ENCODE measurements at regions not wholly inside any gene's neighbourhood (a gene's known extent, or its start where the extent isn't known, plus 50 kb on each side); places are given as distances from the start of the nearest gene placed in this dataset.

DNA sequence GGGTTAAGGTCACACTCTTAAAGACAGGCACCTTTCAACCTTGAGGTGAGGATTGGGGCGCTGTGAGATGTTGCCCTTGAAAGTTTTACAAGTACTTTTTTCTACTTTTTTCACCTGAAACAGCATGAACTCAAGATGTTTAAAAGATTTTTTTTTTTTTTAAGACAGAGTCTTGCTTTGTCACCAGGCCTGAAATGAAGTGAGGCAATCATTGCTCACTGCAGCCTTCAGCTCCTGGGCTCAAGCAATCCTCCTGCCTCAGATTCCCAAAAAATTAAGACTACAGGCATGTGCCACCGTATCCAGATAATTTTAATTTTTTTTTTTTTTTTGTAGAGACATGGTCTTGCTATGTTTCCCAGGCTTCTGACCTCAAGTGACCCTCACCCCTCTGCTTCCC is 243.9 kb downstream of the DIO2 start:
- no peak for DNase-seq
- 34 to 38% methylated on average over 2 of the region's 2 CpGs for WGBS, 2 donors
- no peak for ATAC-seq
- H3K27me3 ChIP-seq: no peaks in the 10 kb centered on the region
- peak overlapping the region in 2 of 10 donors; percentile 6 to 30 for H3K27ac ChIP-seq
- no peaks in the 10 kb centered on the region for H3K36me3 ChIP-seq
- intact Hi-C loops (cut with DNase I): no loop called here
- H3K4me3 ChIP-seq: no peak overlapping the region
- TF ChIP-seq, protein P1, sequence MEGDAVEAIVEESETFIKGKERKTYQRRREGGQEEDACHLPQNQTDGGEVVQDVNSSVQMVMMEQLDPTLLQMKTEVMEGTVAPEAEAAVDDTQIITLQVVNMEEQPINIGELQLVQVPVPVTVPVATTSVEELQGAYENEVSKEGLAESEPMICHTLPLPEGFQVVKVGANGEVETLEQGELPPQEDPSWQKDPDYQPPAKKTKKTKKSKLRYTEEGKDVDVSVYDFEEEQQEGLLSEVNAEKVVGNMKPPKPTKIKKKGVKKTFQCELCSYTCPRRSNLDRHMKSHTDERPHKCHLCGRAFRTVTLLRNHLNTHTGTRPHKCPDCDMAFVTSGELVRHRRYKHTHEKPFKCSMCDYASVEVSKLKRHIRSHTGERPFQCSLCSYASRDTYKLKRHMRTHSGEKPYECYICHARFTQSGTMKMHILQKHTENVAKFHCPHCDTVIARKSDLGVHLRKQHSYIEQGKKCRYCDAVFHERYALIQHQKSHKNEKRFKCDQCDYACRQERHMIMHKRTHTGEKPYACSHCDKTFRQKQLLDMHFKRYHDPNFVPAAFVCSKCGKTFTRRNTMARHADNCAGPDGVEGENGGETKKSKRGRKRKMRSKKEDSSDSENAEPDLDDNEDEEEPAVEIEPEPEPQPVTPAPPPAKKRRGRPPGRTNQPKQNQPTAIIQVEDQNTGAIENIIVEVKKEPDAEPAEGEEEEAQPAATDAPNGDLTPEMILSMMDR (IDR thresholded peaks at IDR 0.05): no peak
- H3K9me3 ChIP-seq: peaks cover 0 to 15% (median 0%) of the 10 kb centered on the region in 11 donors
- H3K4me1 ChIP-seq: no peaks in the 10 kb centered on the region

DNA sequence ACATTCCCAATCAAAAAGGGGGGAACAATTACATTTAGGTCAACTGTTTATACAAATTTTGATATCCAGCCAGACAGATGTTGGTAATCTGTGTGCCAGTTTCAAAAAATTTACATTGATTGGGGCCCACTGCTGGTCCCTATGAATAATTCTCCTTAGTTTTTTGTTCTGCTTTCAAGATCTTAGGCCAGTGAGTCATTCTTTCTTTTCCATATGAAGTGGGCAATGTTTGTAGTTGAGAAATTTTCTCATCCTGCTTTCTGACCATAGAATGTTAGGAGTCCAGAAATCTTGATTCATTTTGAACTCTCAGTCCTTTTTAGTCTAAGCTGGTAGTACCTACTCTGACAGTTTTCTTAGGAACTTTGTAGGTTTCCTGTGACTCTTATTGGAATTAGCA is 244.3 kb downstream of the DIO2 start:
- TF ChIP-seq, protein P1 (IDR thresholded peaks at IDR 0.05): no peak
- H3K4me3 ChIP-seq: no peak overlapping the region
- DNase-seq (no peak), ATAC-seq (no peak)
- intact Hi-C loops (cut with DNase I): no loop called here
- H3K4me1 ChIP-seq: no peaks in the 10 kb centered on the region
- peaks cover 0 to 19% (median 0%) of the 10 kb centered on the region in 11 donors for H3K9me3 ChIP-seq
- H3K27ac ChIP-seq: peak overlapping the region in 1 of 10 donors; percentile 30
- H3K36me3 ChIP-seq: no peaks in the 10 kb centered on the region
- no peaks in the 10 kb centered on the region for H3K27me3 ChIP-seq

DNA sequence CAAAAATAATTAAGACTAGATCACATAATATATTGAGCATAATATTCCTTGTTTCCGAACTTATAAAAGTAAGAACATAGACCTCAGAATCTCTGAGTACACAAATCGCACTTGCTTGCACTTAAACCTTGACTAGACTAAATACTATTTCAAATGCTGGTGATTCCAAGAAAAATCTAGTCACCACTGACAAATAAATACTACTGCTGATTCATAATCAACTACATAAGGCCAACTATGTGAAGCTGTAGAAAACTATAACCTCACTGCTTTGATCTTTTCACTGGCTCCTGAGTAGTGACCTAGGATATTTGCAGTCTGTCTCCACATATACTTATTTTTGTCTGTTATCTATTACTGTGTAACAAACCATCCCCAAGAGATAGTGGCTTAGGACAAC is 245.4 kb downstream of the DIO2 start:
- Histone ChIP-seq H3K27me3 (no peaks in the 10 kb centered on the region), H3K4me1 (no peaks in the 10 kb centered on the region), H3K4me3 (no peak overlapping the region), H3K27ac (no peak overlapping the region), H3K9me3 (peaks cover 0 to 21% (median 0%) of the 10 kb centered on the region in 11 donors), H3K36me3 (no peaks in the 10 kb centered on the region)
- DNase-seq (no peak), ATAC-seq (no peak)
- intact Hi-C loops (cut with DNase I): no loop called here
- TF ChIP-seq, protein P1 (IDR thresholded peaks at IDR 0.05): no peak
- 95% methylated on average over 2 of the region's 2 CpGs for WGBS, 2 donors

DNA sequence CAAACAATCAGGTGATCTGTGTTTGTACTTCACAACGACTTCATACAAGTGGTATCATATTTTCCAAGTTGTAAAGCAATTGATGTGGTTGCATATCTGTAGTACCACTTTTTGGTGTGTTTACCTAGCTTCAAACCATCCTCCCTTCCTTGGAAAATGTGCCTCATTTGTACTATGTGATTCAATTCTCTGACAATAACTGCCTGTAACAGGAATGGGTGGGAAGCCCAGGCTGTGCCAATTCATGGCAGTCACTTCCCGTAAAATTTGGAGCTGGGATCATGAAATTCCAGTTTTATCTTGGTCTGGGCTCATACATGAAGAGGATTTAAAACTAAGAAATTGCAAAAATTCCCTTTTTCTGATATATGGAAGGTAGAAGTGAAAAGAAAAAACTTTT is 250.1 kb downstream of the DIO2 start:
- Histone ChIP-seq H3K4me1 (no peaks in the 10 kb centered on the region), H3K27ac (no peak overlapping the region), H3K4me3 (no peak overlapping the region), H3K9me3 (peaks cover 0 to 25% (median 0%) of the 10 kb centered on the region in 11 donors), H3K36me3 (no peaks in the 10 kb centered on the region), H3K27me3 (no peaks in the 10 kb centered on the region)
- DNase-seq (no peak), ATAC-seq (no peak)
- TF ChIP-seq, protein P1 (IDR thresholded peaks at IDR 0.05): no peak
- 61 to 67% methylated on average over 2 of the region's 2 CpGs for WGBS, 2 donors
- intact Hi-C loops (cut with DNase I): no loop called here

All from heart right ventricle (tissue), 16 donors.